ENCODE measurements at regions not wholly inside any gene's neighbourhood (a gene's known extent, or its start where the extent isn't known, plus 50 kb on each side); places are given as distances from the start of the nearest gene placed in this dataset.

DNA sequence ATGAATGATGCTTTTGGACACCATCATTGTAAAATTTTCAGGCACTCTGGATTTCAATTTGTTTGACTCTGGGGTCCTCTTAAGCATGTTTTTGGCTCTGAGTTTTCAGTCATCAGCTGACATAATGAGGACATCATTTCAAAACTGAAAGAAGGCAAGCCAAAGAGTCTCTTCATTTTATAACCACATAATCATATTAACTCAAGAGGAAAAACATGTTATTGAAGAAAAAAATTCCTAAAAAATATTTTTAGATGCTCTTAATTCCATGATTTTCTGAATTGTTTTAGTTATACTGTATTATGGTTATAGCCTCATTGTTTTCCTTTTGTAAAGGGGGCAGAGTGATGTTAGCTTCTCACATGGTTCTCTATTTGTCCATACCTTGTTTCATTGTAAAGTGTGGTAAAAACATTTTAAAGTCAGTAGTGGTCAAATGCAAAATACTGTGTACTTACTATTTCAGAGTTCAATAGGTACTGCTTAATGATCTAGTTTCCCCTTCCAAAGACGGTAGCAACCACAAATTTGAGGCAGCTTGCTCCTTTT lies 472.1 kb downstream of the DMRT2 start:
- TF ChIP-seq POLR2A (IDR thresholded peaks at IDR 0.05; ENCODE audit: low read depth, low read length) (no peak), POLR2AphosphoS5 (IDR thresholded peaks at IDR 0.05; ENCODE audit: low read depth, low read length) (no peak)
